Thyroid gland (tissue), 4 donors: ENCODE measurements at regions not wholly inside any gene's neighbourhood (a gene's known extent, or its start where the extent isn't known, plus 50 kb on each side); places are given as distances from the start of the nearest gene placed in this dataset.

Source experiments
- DNase-seq, 2 donors: peaks; one replicate each; pipeline ENCODE4 v3.0.0-alpha.2; 2019
- H3K27ac ChIP-seq, 3 donors: fragments of 200-600 bp; sonication (generic); 1 replicate in 2 of 3; 2 replicates in 1 of 3; pipeline ENCODE4 v1.5.1; 2016 to 2019; ENCODE audit warnings: mild to moderate bottlenecking in 1 of 3, moderate library complexity in 1 of 3
- H3K27me3 ChIP-seq: fragments of 200-600 bp; sonication (generic); one replicate; pipeline ENCODE4 v1.5.1; 2019
- H3K36me3 ChIP-seq, 2 donors: fragments of 200-600 bp; sonication (generic); one replicate each; pipeline ENCODE4 v1.5.1; 2016 to 2019
- H3K4me1 ChIP-seq, 2 donors: fragments of 200-600 bp; sonication (generic); one replicate each; pipeline ENCODE4 v1.5.1; 2017 to 2019
- H3K4me3 ChIP-seq, 3 donors: fragments of 200-600 bp; sonication (generic); replicated peaks in 1 of 3; 1 replicate in 2 of 3; 2 replicates in 1 of 3; pipeline ENCODE4 v1.5.1; 2016; ENCODE audit warnings: mild to moderate bottlenecking in 1 of 3
- H3K9me3 ChIP-seq: fragments of 200-600 bp; sonication (generic); one replicate; pipeline ENCODE4 v1.5.1; 2017
- CTCF ChIP-seq, 6 experiments: fragments of 200-600 bp in 3 of 6; fragments of 450-650 bp in 3 of 6; sonication (generic) in 3 of 6; IDR thresholded peaks; one replicate each; pipeline ENCODE4 v1.5.1; 2016 to 2019; ENCODE audit warnings: antibody characterized with exemption in 6 of 6, mild to moderate bottlenecking in 2 of 6, inconsistent platforms in 1 of 6, moderate library complexity in 1 of 6
- POLR2A ChIP-seq, 2 donors: fragments of 450-650 bp; IDR thresholded peaks; one replicate each; pipeline ENCODE4 v1.6.1; 2017; ENCODE audit warnings: antibody characterized with exemption in 2 of 2, mild to moderate bottlenecking in 2 of 2, moderate library complexity in 1 of 2
- WGBS, 2 donors: methylation state at CpG; one replicate each; pipeline ENCODE4 v1.1.5; 2017; 5-methylcytosine and 5-hydroxymethylcytosine counted together
- intact Hi-C: fragments of 100-400 bp; cut with DNase I; formaldehyde crosslinking; loops from one replicate; pipeline ENCODE4 v1.15.1; 2023

GRCh38 chr6:6897140-6897539, 210.6 kb upstream of the RREB1 start:
- DNase-seq = no peak
- intact Hi-C loops = no loop called here
- no peaks in the 10 kb centered on the region for H3K9me3 ChIP-seq
- H3K27ac ChIP-seq = no peak overlapping the region
- H3K27me3 ChIP-seq = no peaks in the 10 kb centered on the region
- no peak for TF ChIP-seq CTCF (IDR thresholded peaks at IDR 0.05)
- H3K4me1 ChIP-seq = no peaks in the 10 kb centered on the region
- H3K36me3 ChIP-seq = no peaks in the 10 kb centered on the region
- H3K4me3 ChIP-seq = no peak overlapping the region
- 85% methylated on average over 3 of the region's 3 CpGs for WGBS, 2 donors

- no peak for DNase-seq
- Histone ChIP-seq H3K4me3 (no peak overlapping the region), H3K4me1 (no peaks in the 10 kb centered on the region), H3K9me3 (no peaks in the 10 kb centered on the region), H3K27ac (no peak overlapping the region), H3K36me3 (no peaks in the 10 kb centered on the region), H3K27me3 (no peaks in the 10 kb centered on the region)
- 75 to 79% methylated on average over 15 of the region's 15 CpGs for WGBS, 2 donors
- intact Hi-C loops = no loop called here
- no peak for TF ChIP-seq POLR2A (IDR thresholded peaks at IDR 0.05)
- no peak for TF ChIP-seq CTCF (IDR thresholded peaks at IDR 0.05)
Observed at GRCh38 chr6:6900569-6901204, 207.1 kb upstream of the RREB1 start.

- no peaks in the 10 kb centered on the region for H3K36me3 ChIP-seq
- H3K9me3 ChIP-seq = no peaks in the 10 kb centered on the region
- H3K4me3 ChIP-seq = no peak overlapping the region
- intact Hi-C loops = no loop called here
- H3K27me3 ChIP-seq = no peaks in the 10 kb centered on the region
- H3K4me1 ChIP-seq = no peaks in the 10 kb centered on the region
- WGBS, 2 donors = 71 to 82% methylated on average over 15 of the region's 15 CpGs
- TF ChIP-seq CTCF (IDR thresholded peaks at IDR 0.05) = no peak
- TF ChIP-seq POLR2A (IDR thresholded peaks at IDR 0.05) = no peak
- no peak overlapping the region for H3K27ac ChIP-seq
- no peak for DNase-seq
Observed at GRCh38 chr6:6901205-6901719, 206.5 kb upstream of the RREB1 start.

- intact Hi-C loops = no loop called here
- 93 to 99% methylated on average over 3 of the region's 3 CpGs for WGBS, 2 donors
- H3K4me1 ChIP-seq = no peaks in the 10 kb centered on the region
- no peak overlapping the region for H3K4me3 ChIP-seq
- H3K27ac ChIP-seq = no peak overlapping the region
- H3K36me3 ChIP-seq = no peaks in the 10 kb centered on the region
- no peak for TF ChIP-seq POLR2A (IDR thresholded peaks at IDR 0.05)
- no peak for TF ChIP-seq CTCF (IDR thresholded peaks at IDR 0.05)
- no peaks in the 10 kb centered on the region for H3K9me3 ChIP-seq
- no peak for DNase-seq
- H3K27me3 ChIP-seq = no peaks in the 10 kb centered on the region
Observed at GRCh38 chr6:6901945-6902344, 205.8 kb upstream of the RREB1 start.

GRCh38 chr6:6905961-6906518, 201.7 kb upstream of the RREB1 start:
- H3K27ac ChIP-seq = no peak overlapping the region
- 49 to 57% methylated on average over 6 of the region's 6 CpGs for WGBS, 2 donors
- intact Hi-C loops = no loop called here
- H3K4me1 ChIP-seq = no peaks in the 10 kb centered on the region
- no peaks in the 10 kb centered on the region for H3K36me3 ChIP-seq
- no peaks in the 10 kb centered on the region for H3K27me3 ChIP-seq
- H3K4me3 ChIP-seq = no peak overlapping the region
- TF ChIP-seq POLR2A (IDR thresholded peaks at IDR 0.05) = no peak
- TF ChIP-seq CTCF (IDR thresholded peaks at IDR 0.05) = no peak
- no peaks in the 10 kb centered on the region for H3K9me3 ChIP-seq
- no peak for DNase-seq
